ENCODE measurements at regions not wholly inside any gene's neighbourhood (a gene's known extent, or its start where the extent isn't known, plus 50 kb on each side); places are given as distances from the start of the nearest gene placed in this dataset.

- peaks cover 15% of the 10 kb centered on the region for H3K9me3 ChIP-seq (replicated peaks)
- DNase-seq, result no peak
- TF ChIP-seq CTCF (IDR thresholded peaks at IDR 0.05; ENCODE audit: borderline replicate concordance), result no peak
- no peaks in the 10 kb centered on the region for H3K27me3 ChIP-seq (ENCODE audit: low read depth)
- peaks cover 9% of the 10 kb centered on the region for H3K4me1 ChIP-seq
- no peak overlapping the region for H3K27ac ChIP-seq (replicated peaks)
- intact Hi-C loops (cut with micrococcal nuclease), result no loop called here
- H3K36me3 ChIP-seq, result no peaks in the 10 kb centered on the region
- no peak overlapping the region for H3K4me3 ChIP-seq
Measured at GRCh38 chr6:2581611-2582010, 169.1 kb downstream of the MYLK4 start.

GRCh38 chr6:2581011-2581410, 169.7 kb downstream of the MYLK4 start:
- H3K27ac ChIP-seq (replicated peaks), result no peak overlapping the region
- DNase-seq, result no peak
- intact Hi-C loops (cut with micrococcal nuclease), result no loop called here
- no peak for TF ChIP-seq CTCF (IDR thresholded peaks at IDR 0.05; ENCODE audit: borderline replicate concordance)
- H3K36me3 ChIP-seq, result no peaks in the 10 kb centered on the region
- no peak overlapping the region for H3K4me3 ChIP-seq
- no peaks in the 10 kb centered on the region for H3K27me3 ChIP-seq (ENCODE audit: low read depth)
- H3K4me1 ChIP-seq, result peaks cover 9% of the 10 kb centered on the region
- H3K9me3 ChIP-seq (replicated peaks), result peaks cover 15% of the 10 kb centered on the region

GRCh38 chr6:2579804-2580570, 170.7 kb downstream of the MYLK4 start:
- intact Hi-C loops (cut with micrococcal nuclease), result no loop called here
- peaks cover 9% of the 10 kb centered on the region for H3K4me1 ChIP-seq

GRCh38 chr6:2579241-2579761, 171.4 kb downstream of the MYLK4 start:
- H3K27me3 ChIP-seq (ENCODE audit: low read depth), result no peaks in the 10 kb centered on the region
- no peak overlapping the region for H3K4me3 ChIP-seq
- peak overlapping the region; percentile 53 for H3K27ac ChIP-seq (replicated peaks)
- intact Hi-C loops (cut with micrococcal nuclease), result no loop called here
- H3K36me3 ChIP-seq, result no peaks in the 10 kb centered on the region
- peak; percentile 21 for DNase-seq
- peaks cover 9% of the 10 kb centered on the region for H3K4me1 ChIP-seq
- TF ChIP-seq CTCF (IDR thresholded peaks at IDR 0.05; ENCODE audit: borderline replicate concordance), result no peak
- H3K9me3 ChIP-seq (replicated peaks), result peaks cover 12% of the 10 kb centered on the region

More at GRCh38 chr6:2579804-2580570, 170.7 kb downstream of the MYLK4 start:
- TF ChIP-seq CTCF (IDR thresholded peaks at IDR 0.05; ENCODE audit: borderline replicate concordance), result no peak
- Histone ChIP-seq H3K4me3 (no peak overlapping the region), H3K36me3 (no peaks in the 10 kb centered on the region), H3K27me3 (ENCODE audit: low read depth) (no peaks in the 10 kb centered on the region), H3K9me3 (replicated peaks) (peaks cover 12% of the 10 kb centered on the region), H3K27ac (replicated peaks) (peak overlapping the region; percentile 53)
- no peak for DNase-seq

DNA sequence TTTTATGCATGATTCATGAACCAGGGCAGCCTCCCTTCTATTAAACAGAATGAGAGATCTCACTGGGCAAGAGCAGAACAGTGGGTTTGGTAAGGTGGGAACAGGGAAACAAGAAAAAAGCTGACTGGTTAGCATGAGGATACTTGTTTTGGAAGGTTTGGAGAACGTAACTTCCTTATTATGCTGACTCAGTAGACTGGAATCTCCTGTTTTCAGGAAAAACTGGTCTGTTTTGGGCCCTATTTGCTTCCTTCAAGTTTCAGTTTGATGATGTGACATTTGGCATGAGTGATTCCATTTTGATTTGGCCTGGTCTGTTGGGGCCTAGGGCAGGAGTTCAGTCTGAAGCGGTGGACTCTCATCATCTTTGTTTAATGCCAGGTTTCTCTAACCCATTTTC, 172.0 kb downstream of the MYLK4 start:
- DNase-seq, result no peak
- H3K36me3 ChIP-seq, result no peaks in the 10 kb centered on the region
- H3K27me3 ChIP-seq (ENCODE audit: low read depth), result no peaks in the 10 kb centered on the region
- H3K4me3 ChIP-seq, result no peak overlapping the region
- TF ChIP-seq CTCF (IDR thresholded peaks at IDR 0.05; ENCODE audit: borderline replicate concordance), result no peak
- H3K9me3 ChIP-seq (replicated peaks), result peaks cover 12% of the 10 kb centered on the region
- H3K4me1 ChIP-seq, result peaks cover 9% of the 10 kb centered on the region
- intact Hi-C loops (cut with micrococcal nuclease), result no loop called here
- H3K27ac ChIP-seq (replicated peaks), result peak overlapping the region; percentile 53

All from left ventricle myocardium inferior (tissue), 1 donor.